ENCODE measurements at regions not wholly inside any gene's neighbourhood (a gene's known extent, or its start where the extent isn't known, plus 50 kb on each side); places are given as distances from the start of the nearest gene placed in this dataset.

- peak; percentile 14 for DNase-seq (ENCODE audit: low spot score)
Observed at GRCh38 chr13:48891586-48891985, 84.1 kb upstream of the FNDC3A start.

DNA sequence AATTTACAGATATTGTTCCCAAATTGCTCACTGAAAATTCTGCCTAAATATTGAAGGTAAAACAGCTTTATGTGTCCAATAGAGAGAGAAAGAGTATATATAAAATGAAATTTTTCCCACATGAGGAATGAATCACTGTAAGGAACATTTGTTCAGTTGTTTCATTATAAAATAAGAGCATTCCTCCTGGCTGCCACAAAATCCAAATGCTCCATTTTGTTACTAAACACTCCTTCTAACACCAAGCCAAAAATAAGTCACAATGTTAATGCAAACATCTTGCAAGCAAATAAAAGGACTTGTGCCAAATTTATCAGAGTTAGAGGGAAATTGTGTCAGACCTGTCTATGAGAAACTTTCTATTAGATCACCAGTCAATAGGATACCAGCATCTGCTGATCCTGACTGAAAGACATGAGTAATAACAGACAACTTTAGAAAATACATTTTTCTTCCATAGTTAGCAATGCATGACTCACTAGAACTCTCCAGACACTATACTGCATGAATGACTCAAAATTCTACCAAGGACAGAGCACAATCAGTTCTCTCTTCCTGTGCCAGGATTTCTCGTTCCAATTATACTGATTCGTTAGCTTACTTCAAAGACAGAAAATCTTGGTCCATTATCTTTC lies 83.5 kb upstream of the FNDC3A start:
- DNase-seq (ENCODE audit: low spot score), result peak; percentile 65

DNA sequence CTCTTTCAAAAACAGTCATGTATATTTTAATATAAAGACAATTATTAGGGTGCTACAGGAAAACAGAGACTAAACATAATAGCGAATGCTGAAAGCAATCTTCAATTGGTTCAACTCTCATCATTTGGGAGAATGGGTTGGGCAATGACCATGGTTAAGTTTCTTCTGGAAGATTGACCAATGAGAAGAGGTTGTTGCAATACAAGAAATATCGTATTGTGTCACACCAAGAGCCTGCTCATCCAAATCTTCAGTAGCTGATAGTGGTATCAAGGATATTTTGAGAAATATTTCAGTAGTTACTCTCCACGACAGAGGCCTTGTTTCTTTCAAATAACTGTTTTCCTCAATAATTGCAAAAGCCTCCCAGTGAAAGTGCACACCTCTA lies 83.0 kb upstream of the FNDC3A start:
- DNase-seq (ENCODE audit: low spot score), result no peak

DNA sequence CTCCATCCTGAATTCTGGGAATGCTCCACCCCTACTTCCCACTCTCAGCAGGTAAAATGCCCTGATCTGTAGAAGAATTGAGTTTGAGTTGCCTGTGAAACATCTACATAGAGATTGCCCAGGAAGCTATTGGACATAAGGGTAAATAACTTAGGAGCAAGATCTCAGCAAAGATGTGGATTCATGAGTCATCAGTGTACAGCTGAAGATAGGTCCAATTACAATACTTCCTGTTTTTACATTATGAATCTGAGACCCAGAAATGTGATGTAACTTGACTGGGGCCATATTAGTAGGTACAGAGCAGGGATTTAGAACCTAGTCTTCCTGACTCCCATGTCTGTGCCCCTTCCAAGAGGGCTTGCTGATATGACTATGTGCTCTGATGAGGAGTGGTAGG lies 79.4 kb upstream of the FNDC3A start:
- no peak for DNase-seq (ENCODE audit: low spot score)

- no peak for DNase-seq (ENCODE audit: low spot score)
Observed at GRCh38 chr13:48901781-48902180, 73.9 kb upstream of the FNDC3A start.

GRCh38 chr13:48902368-48902767 lies 73.3 kb upstream of the FNDC3A start:
- DNase-seq (ENCODE audit: low spot score), result peak; percentile 16

- no peak for DNase-seq (ENCODE audit: low spot score)
Observed at GRCh38 chr13:48904668-48905290, 70.9 kb upstream of the FNDC3A start.

DNA sequence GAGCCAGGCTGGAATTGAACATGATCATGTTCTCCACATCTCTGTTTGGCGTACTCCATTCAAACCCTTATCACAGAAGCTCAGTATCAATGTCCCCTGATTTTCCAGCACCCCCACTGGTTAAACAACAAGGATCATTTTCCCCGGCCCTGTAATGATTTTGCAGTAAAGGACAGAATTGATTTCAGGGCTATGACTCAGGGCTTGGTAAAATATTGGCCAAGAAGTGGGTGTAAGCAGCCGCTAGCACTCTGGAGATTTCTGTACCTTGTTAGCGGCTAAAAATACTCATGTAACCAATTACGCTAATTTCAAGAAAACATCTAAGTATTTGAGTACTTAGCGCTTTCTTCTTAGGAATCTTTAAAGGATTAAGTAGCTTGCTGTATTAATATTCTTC lies 69.5 kb upstream of the FNDC3A start:
- no peak for DNase-seq (ENCODE audit: low spot score)

- peak; percentile 24 for DNase-seq (ENCODE audit: low spot score)
Observed at GRCh38 chr13:48908381-48909055, 67.2 kb upstream of the FNDC3A start.

DNA sequence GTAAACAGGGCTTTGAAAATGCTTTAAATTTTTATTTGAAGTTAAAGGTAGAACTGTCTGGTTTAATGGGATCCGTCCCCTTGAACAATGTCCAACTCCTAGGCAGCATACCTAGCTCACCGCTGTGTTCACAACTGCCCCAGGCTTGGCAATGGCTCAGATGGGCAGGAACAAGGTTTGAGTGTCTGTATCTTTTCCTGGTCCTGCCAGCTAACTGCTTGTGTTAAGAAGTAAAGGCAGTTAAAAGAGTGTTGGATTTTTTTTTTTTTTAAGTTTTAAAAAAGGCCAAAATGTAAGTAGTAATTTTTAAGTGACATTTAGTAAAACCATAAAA lies 66.7 kb upstream of the FNDC3A start:
- no peak for DNase-seq (ENCODE audit: low spot score)

GRCh38 chr13:48910686-48911085 lies 65.0 kb upstream of the FNDC3A start:
- DNase-seq (ENCODE audit: low spot score), result no peak

DNA sequence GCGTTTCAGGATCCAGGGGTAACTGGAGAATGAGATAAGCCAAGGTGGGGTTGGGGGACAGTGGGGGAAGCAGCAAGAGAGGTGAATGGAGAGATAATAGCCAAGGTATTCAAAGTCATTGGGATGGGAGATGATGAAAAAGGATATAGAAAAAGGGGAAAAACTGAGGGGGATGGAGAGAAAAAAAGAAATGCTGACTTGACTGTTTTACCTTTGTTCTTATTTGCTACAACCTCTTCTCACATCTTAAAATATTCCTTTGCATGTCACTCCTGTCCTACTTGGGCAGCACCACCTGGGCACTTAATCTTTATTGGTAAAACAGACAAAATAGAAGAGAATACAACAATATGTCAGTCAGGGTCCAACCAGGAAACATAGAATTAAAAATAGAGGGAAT lies 56.0 kb upstream of the FNDC3A start:
- DNase-seq (ENCODE audit: low spot score), result no peak

- DNase-seq (ENCODE audit: low spot score), result no peak
Observed at GRCh38 chr13:48920730-48921129, 55.0 kb upstream of the FNDC3A start.

DNA sequence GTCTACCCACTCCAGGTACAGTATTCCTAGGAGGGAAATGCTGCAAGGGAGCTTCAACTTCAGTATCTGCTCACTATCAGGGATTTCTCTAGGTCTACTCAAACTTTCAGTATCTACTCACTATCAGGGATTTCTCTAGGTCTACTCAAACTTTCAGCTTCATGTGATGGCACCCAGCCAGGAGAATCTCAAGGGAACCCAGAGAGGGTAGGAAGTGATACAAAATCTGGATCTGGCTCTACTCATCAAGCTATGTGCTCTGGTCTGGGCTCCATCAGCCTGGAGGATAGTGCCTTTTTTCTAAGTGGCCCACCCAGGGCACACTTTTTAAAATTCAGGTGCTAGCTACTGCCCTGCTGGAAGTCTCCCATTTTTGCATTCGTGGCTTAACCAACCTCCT lies 52.3 kb upstream of the FNDC3A start:
- DNase-seq (ENCODE audit: low spot score), result no peak

- no peak for DNase-seq (ENCODE audit: low spot score)
Observed at GRCh38 chr13:48925001-48925400, 50.7 kb upstream of the FNDC3A start.

All from AG20443 (cell line).